Hematopoietic multipotent progenitor cell treated with erythropoietin and hydrocortisone succinate and interleukin-3 and kit ligand, for 15 days (in vitro differentiated cells): ENCODE measurements at regions not wholly inside any gene's neighbourhood (a gene's known extent, or its start where the extent isn't known, plus 50 kb on each side); places are given as distances from the start of the nearest gene placed in this dataset.

Experiments
- DNase-seq: peaks from one replicate; pipeline ENCODE4 v3.0.0-alpha.2; 2015; ENCODE audit warnings: low spot score

GRCh38 chr11:82676483-82677094 lies 57.1 kb downstream of the FAM181B start:
- DNase-seq = no peak

GRCh38 chr11:82675838-82676237 lies 57.8 kb downstream of the FAM181B start:
- DNase-seq = no peak

- no peak for DNase-seq
These were observed 60.0 kb downstream of the FAM181B start for GRCh38 chr11:82673631-82674030.

GRCh38 chr11:82671451-82671850 lies 62.2 kb downstream of the FAM181B start:
- DNase-seq = no peak

GRCh38 chr11:82663535-82663934 lies 70.1 kb downstream of the FAM181B start:
- no peak for DNase-seq

- DNase-seq = no peak
These were observed 79.9 kb downstream of the FAM181B start for GRCh38 chr11:82653752-82654151.

GRCh38 chr11:82639251-82639650 lies 94.4 kb downstream of the FAM181B start:
- DNase-seq = no peak

GRCh38 chr11:82636615-82637014 lies 97.0 kb downstream of the FAM181B start:
- DNase-seq = no peak

- no peak for DNase-seq
These were observed 99.6 kb downstream of the FAM181B start for GRCh38 chr11:82634091-82634490.

- DNase-seq = no peak
These were observed 101.7 kb downstream of the FAM181B start for GRCh38 chr11:82631722-82632630.

- no peak for DNase-seq
These were observed 123.0 kb downstream of the FAM181B start for GRCh38 chr11:82610671-82611070.

- no peak for DNase-seq
These were observed 126.9 kb downstream of the FAM181B start for GRCh38 chr11:82606738-82607137.

- DNase-seq = no peak
These were observed 132.0 kb downstream of the FAM181B start for GRCh38 chr11:82601711-82602110.

- DNase-seq = no peak
These were observed 133.8 kb downstream of the FAM181B start for GRCh38 chr11:82599836-82600235.

GRCh38 chr11:82586581-82586980 lies 147.1 kb downstream of the FAM181B start:
- DNase-seq = no peak

GRCh38 chr11:82577246-82577645 lies 156.4 kb downstream of the FAM181B start:
- no peak for DNase-seq

GRCh38 chr11:82560836-82561235 lies 172.8 kb downstream of the FAM181B start:
- DNase-seq = no peak

- DNase-seq = no peak
These were observed 174.1 kb downstream of the FAM181B start for GRCh38 chr11:82559609-82560008.

- DNase-seq = no peak
These were observed 176.4 kb downstream of the FAM181B start for GRCh38 chr11:82557274-82557673.

- no peak for DNase-seq
These were observed 177.5 kb downstream of the FAM181B start for GRCh38 chr11:82556210-82556609.

GRCh38 chr11:82546661-82547557 lies 186.8 kb downstream of the FAM181B start:
- no peak for DNase-seq

- no peak for DNase-seq
These were observed 194.0 kb downstream of the FAM181B start for GRCh38 chr11:82539669-82540068.
